ENCODE measurements at regions not wholly inside any gene's neighbourhood (a gene's known extent, or its start where the extent isn't known, plus 50 kb on each side); places are given as distances from the start of the nearest gene placed in this dataset.

DNA sequence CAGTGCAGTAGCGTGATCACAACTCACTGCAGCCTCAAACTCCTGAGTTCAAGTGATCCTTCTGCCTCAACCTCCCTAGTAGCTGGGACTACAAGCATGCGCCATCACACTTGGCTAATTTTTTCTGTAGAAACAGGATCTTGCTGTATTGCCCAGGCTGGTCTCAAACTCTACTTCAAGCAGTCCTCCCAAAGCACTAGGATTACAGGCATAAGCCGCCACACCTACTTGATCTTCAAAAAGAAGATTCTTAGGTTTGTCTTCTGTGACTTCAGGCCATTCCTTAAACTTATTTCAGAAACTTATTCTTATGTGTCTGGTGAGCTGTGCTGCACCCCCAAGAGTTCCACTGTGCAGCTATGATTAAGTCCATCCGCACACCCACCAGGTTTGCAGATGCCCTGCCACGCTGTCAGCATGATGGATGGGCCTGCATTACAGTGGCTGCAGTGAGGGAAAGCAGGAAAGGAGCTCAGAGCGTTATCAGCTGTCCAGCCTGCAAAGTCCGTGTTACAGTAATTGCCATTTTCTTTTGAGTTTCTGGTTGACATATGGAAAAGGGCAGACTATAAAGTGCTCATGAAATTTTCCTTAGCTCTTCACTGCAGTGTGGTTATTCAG lies 146.6 kb downstream of the AASDH start:
- Histone ChIP-seq H3K4me1 (ENCODE audit: control insufficient read depth, low read depth, low read length) (peaks cover 3% of the 10 kb centered on the region), H3K27me3 (ENCODE audit: insufficient read depth, low read length, poor library complexity) (no peaks in the 10 kb centered on the region), H3K4me2 (ENCODE audit: low read length) (no peak overlapping the region), H3K4ac (ENCODE audit: low read depth, low read length) (no peak overlapping the region), H3K18ac (ENCODE audit: low read length) (no peak overlapping the region), H3K4me3 (ENCODE audit: low read length) (no peak overlapping the region), H2BK5ac (ENCODE audit: low read length) (no peak overlapping the region), H2AK5ac (ENCODE audit: low read length) (no peak overlapping the region), H3K56ac (ENCODE audit: low read length) (no peak overlapping the region), H3K9ac (ENCODE audit: low read length) (no peak overlapping the region), H4K5ac (ENCODE audit: low read length) (no peak overlapping the region), H3K27ac (ENCODE audit: low read depth, low read length) (no peak overlapping the region), H3K36me3 (ENCODE audit: control insufficient read depth, insufficient read depth, low read length) (no peaks in the 10 kb centered on the region), H4K8ac (ENCODE audit: low read depth, low read length) (no peak overlapping the region), H3K23ac (ENCODE audit: low read length) (no peak overlapping the region), H2BK15ac (replicated peaks; ENCODE audit: low read depth) (no peak overlapping the region), H3K79me2 (ENCODE audit: control insufficient read depth, insufficient read depth, low read length) (no peaks in the 10 kb centered on the region), H2BK120ac (ENCODE audit: low read depth, low read length) (no peak overlapping the region), H3K79me1 (ENCODE audit: low read length) (no peaks in the 10 kb centered on the region)
- WGBS (ENCODE audit: extremely low coverage, insufficient coverage, low lambda C conversion rate) = no CpG with 5 or more reads among the region's 7 CpGs
- DNase-seq = no peak

DNA sequence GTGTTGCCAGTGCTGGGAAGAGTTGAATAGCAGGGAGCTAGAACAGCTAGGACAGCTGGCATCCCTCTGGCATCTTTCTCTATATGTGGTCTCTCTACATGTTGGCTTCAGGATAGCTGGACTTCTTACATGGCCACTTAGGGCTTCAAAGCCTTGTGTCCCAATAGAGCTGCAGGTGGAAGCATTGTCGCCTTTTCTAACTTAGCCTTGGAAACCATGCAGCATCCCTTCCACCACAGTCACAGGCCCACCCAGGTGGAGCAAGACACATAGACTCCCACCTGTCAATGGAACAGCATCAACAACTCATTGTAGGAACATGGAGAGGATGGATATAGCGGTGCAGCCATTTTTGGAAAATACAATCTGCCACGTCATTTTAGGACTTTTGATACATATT lies 149.0 kb downstream of the AASDH start:
- H2BK120ac ChIP-seq (ENCODE audit: low read depth, low read length) = no peak overlapping the region
- DNase-seq = no peak

DNA sequence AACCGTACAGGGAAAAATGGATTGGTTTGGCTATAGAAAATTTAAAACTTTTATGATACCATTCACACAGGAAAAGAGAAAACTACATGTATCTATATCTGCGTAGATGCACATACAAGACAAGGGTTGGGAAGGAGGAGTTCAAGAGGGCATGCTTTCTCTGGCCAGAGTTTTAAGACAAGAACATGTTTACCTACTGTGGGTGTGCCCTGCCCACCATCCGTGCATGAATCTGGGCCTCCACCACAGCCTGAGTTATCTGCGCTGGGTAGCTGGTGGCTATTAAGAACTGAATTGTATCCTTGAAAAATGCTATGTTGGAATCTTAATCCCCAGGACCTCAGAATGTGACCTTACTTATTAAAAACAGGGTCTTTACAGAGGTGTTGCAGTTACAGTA lies 151.6 kb downstream of the AASDH start:
- WGBS (ENCODE audit: extremely low coverage, insufficient coverage, low lambda C conversion rate) = no CpG with 5 or more reads among the region's 4 CpGs
- Histone ChIP-seq H3K9ac (ENCODE audit: low read length) (no peak overlapping the region), H3K27me3 (ENCODE audit: insufficient read depth, low read length, poor library complexity) (no peaks in the 10 kb centered on the region)

More for the DNA sequence above, 149.0 kb downstream of the AASDH start:
- no peak overlapping the region for H4K8ac ChIP-seq (ENCODE audit: low read depth, low read length)
- no peak overlapping the region for H2BK5ac ChIP-seq (ENCODE audit: low read length)
- H3K27ac ChIP-seq (ENCODE audit: low read depth, low read length) = no peak overlapping the region
- WGBS (ENCODE audit: extremely low coverage, insufficient coverage, low lambda C conversion rate) = no CpG with 5 or more reads among the region's 3 CpGs
- no peak overlapping the region for H3K9ac ChIP-seq (ENCODE audit: low read length)
- H3K79me1 ChIP-seq (ENCODE audit: low read length) = no peaks in the 10 kb centered on the region
- no peak overlapping the region for H2AK5ac ChIP-seq (ENCODE audit: low read length)
- no peak overlapping the region for H4K5ac ChIP-seq (ENCODE audit: low read length)
- H3K4me3 ChIP-seq (ENCODE audit: low read length) = no peak overlapping the region
- no peak overlapping the region for H3K18ac ChIP-seq (ENCODE audit: low read length)
- H3K56ac ChIP-seq (ENCODE audit: low read length) = no peak overlapping the region
- H3K79me2 ChIP-seq (ENCODE audit: control insufficient read depth, insufficient read depth, low read length) = no peaks in the 10 kb centered on the region
- no peak overlapping the region for H3K4me2 ChIP-seq (ENCODE audit: low read length)
- no peaks in the 10 kb centered on the region for H3K27me3 ChIP-seq (ENCODE audit: insufficient read depth, low read length, poor library complexity)
- H3K36me3 ChIP-seq (ENCODE audit: control insufficient read depth, insufficient read depth, low read length) = no peaks in the 10 kb centered on the region
- no peak overlapping the region for H3K23ac ChIP-seq (ENCODE audit: low read length)
- H3K4me1 ChIP-seq (ENCODE audit: control insufficient read depth, low read depth, low read length) = peaks cover 3% of the 10 kb centered on the region
- no peak overlapping the region for H3K4ac ChIP-seq (ENCODE audit: low read depth, low read length)
- H2BK15ac ChIP-seq (replicated peaks; ENCODE audit: low read depth) = no peak overlapping the region

DNA sequence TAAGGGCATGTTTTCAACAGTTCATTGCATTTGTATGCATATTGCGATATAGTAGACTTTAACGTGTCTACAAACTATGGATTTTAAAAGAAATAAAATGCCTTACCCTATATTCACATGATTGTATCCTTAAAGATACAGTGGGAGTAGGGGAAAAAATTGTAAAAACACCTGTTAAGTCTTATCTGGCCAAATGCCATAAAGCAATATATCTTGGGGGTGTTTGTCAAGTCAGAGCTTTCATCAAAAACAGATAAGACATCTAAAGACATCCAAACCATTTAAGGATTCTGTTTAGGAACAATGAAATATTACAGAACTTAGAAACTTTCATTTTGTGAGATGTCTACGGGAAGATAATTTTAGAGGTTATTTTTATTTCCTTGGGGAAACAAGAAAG lies 152.3 kb downstream of the AASDH start:
- Histone ChIP-seq H3K27me3 (ENCODE audit: insufficient read depth, low read length, poor library complexity) (no peaks in the 10 kb centered on the region), H3K4me2 (ENCODE audit: low read length) (no peak overlapping the region), H2BK15ac (replicated peaks; ENCODE audit: low read depth) (no peak overlapping the region)

More for the DNA sequence above, 151.6 kb downstream of the AASDH start:
- no peak overlapping the region for H3K4ac ChIP-seq (ENCODE audit: low read depth, low read length)
- H4K5ac ChIP-seq (ENCODE audit: low read length) = no peak overlapping the region
- H3K18ac ChIP-seq (ENCODE audit: low read length) = no peak overlapping the region
- no peak overlapping the region for H3K23ac ChIP-seq (ENCODE audit: low read length)
- H3K56ac ChIP-seq (ENCODE audit: low read length) = no peak overlapping the region
- H4K8ac ChIP-seq (ENCODE audit: low read depth, low read length) = no peak overlapping the region
- no peak overlapping the region for H2BK5ac ChIP-seq (ENCODE audit: low read length)
- H3K4me3 ChIP-seq (ENCODE audit: low read length) = no peak overlapping the region
- H3K79me1 ChIP-seq (ENCODE audit: low read length) = no peaks in the 10 kb centered on the region
- H3K4me1 ChIP-seq (ENCODE audit: control insufficient read depth, low read depth, low read length) = no peaks in the 10 kb centered on the region
- H3K79me2 ChIP-seq (ENCODE audit: control insufficient read depth, insufficient read depth, low read length) = no peaks in the 10 kb centered on the region
- H2BK15ac ChIP-seq (replicated peaks; ENCODE audit: low read depth) = no peak overlapping the region
- H3K36me3 ChIP-seq (ENCODE audit: control insufficient read depth, insufficient read depth, low read length) = no peaks in the 10 kb centered on the region
- no peak overlapping the region for H3K4me2 ChIP-seq (ENCODE audit: low read length)
- no peak overlapping the region for H3K27ac ChIP-seq (ENCODE audit: low read depth, low read length)
- no peak for DNase-seq
- H2BK120ac ChIP-seq (ENCODE audit: low read depth, low read length) = no peak overlapping the region
- no peak overlapping the region for H2AK5ac ChIP-seq (ENCODE audit: low read length)

DNA sequence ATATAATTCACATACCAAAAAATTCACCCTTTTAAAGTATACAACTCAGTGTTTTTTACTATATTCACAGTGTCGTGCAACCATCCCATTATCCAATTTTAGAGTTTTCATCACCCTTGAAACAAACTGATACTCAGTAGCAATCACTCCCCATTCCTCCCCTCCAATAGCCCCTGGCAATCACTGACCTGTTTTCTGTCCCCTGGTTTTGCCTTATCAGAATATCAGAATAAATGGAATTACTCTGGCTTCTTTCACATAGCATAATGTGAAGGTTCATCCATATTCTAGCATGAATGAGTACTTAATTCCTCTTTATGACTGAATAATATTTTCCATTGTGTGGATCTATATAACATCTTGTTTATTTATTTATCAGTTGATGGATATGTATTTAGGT lies 153.2 kb downstream of the AASDH start:
- H3K79me1 ChIP-seq (ENCODE audit: low read length) = no peaks in the 10 kb centered on the region
- H3K4me1 ChIP-seq (ENCODE audit: control insufficient read depth, low read depth, low read length) = no peaks in the 10 kb centered on the region
- H3K4me2 ChIP-seq (ENCODE audit: low read length) = no peak overlapping the region
- H3K9ac ChIP-seq (ENCODE audit: low read length) = no peak overlapping the region
- no peaks in the 10 kb centered on the region for H3K36me3 ChIP-seq (ENCODE audit: control insufficient read depth, insufficient read depth, low read length)
- H4K8ac ChIP-seq (ENCODE audit: low read depth, low read length) = no peak overlapping the region
- no peak overlapping the region for H3K23ac ChIP-seq (ENCODE audit: low read length)
- H2BK120ac ChIP-seq (ENCODE audit: low read depth, low read length) = no peak overlapping the region
- H2AK5ac ChIP-seq (ENCODE audit: low read length) = no peak overlapping the region
- DNase-seq = no peak
- WGBS (ENCODE audit: extremely low coverage, insufficient coverage, low lambda C conversion rate) = no CpG with 5 or more reads among the region's 1 CpG
- no peak overlapping the region for H3K56ac ChIP-seq (ENCODE audit: low read length)
- H3K18ac ChIP-seq (ENCODE audit: low read length) = no peak overlapping the region
- no peak overlapping the region for H4K5ac ChIP-seq (ENCODE audit: low read length)
- no peaks in the 10 kb centered on the region for H3K27me3 ChIP-seq (ENCODE audit: insufficient read depth, low read length, poor library complexity)
- no peak overlapping the region for H3K4me3 ChIP-seq (ENCODE audit: low read length)
- H3K27ac ChIP-seq (ENCODE audit: low read depth, low read length) = no peak overlapping the region
- H2BK15ac ChIP-seq (replicated peaks; ENCODE audit: low read depth) = no peak overlapping the region
- no peak overlapping the region for H3K4ac ChIP-seq (ENCODE audit: low read depth, low read length)
- no peak overlapping the region for H2BK5ac ChIP-seq (ENCODE audit: low read length)
- no peaks in the 10 kb centered on the region for H3K79me2 ChIP-seq (ENCODE audit: control insufficient read depth, insufficient read depth, low read length)

More for the DNA sequence above, 152.3 kb downstream of the AASDH start:
- no peak overlapping the region for H4K8ac ChIP-seq (ENCODE audit: low read depth, low read length)
- no peaks in the 10 kb centered on the region for H3K4me1 ChIP-seq (ENCODE audit: control insufficient read depth, low read depth, low read length)
- no peaks in the 10 kb centered on the region for H3K36me3 ChIP-seq (ENCODE audit: control insufficient read depth, insufficient read depth, low read length)
- H2BK120ac ChIP-seq (ENCODE audit: low read depth, low read length) = no peak overlapping the region
- H3K79me1 ChIP-seq (ENCODE audit: low read length) = no peaks in the 10 kb centered on the region
- no peaks in the 10 kb centered on the region for H3K79me2 ChIP-seq (ENCODE audit: control insufficient read depth, insufficient read depth, low read length)
- H2AK5ac ChIP-seq (ENCODE audit: low read length) = no peak overlapping the region
- H3K4me3 ChIP-seq (ENCODE audit: low read length) = no peak overlapping the region
- no peak overlapping the region for H4K5ac ChIP-seq (ENCODE audit: low read length)
- H3K18ac ChIP-seq (ENCODE audit: low read length) = no peak overlapping the region
- H3K56ac ChIP-seq (ENCODE audit: low read length) = no peak overlapping the region
- no CpG with 5 or more reads among the region's 3 CpGs for WGBS (ENCODE audit: extremely low coverage, insufficient coverage, low lambda C conversion rate)
- H3K4ac ChIP-seq (ENCODE audit: low read depth, low read length) = no peak overlapping the region
- no peak overlapping the region for H3K9ac ChIP-seq (ENCODE audit: low read length)
- no peak overlapping the region for H3K27ac ChIP-seq (ENCODE audit: low read depth, low read length)
- H3K23ac ChIP-seq (ENCODE audit: low read length) = no peak overlapping the region
- DNase-seq = no peak
- H2BK5ac ChIP-seq (ENCODE audit: low read length) = no peak overlapping the region

DNA sequence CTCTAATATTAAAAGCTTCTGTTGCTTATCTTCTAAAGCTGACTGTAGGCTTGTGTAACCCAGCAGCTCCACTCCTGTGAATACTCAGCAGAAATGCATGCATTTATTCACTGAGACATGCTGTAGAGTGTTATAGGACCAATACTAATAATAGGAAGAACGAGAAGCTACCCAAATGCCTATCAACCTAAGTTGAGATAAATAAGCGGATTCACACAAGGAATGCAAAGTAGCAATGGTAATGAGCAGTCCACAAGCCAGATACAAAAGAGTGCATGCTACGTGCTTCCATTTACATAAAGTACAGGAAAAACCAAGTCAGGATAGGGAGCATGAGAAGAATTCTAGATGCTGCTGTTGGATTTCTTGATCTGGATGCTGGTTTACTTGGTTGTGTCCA lies 155.9 kb downstream of the AASDH start:
- H3K56ac ChIP-seq (ENCODE audit: low read length) = no peak overlapping the region
- no CpG with 5 or more reads among the region's 3 CpGs for WGBS (ENCODE audit: extremely low coverage, insufficient coverage, low lambda C conversion rate)
- H2AK5ac ChIP-seq (ENCODE audit: low read length) = no peak overlapping the region
- H2BK15ac ChIP-seq (replicated peaks; ENCODE audit: low read depth) = no peak overlapping the region
- H3K4me1 ChIP-seq (ENCODE audit: control insufficient read depth, low read depth, low read length) = peaks cover 3% of the 10 kb centered on the region
- no peak overlapping the region for H3K4me3 ChIP-seq (ENCODE audit: low read length)
- H3K23ac ChIP-seq (ENCODE audit: low read length) = no peak overlapping the region
- no peak overlapping the region for H3K9ac ChIP-seq (ENCODE audit: low read length)
- H4K5ac ChIP-seq (ENCODE audit: low read length) = no peak overlapping the region
- no peak overlapping the region for H3K18ac ChIP-seq (ENCODE audit: low read length)
- H3K27me3 ChIP-seq (ENCODE audit: insufficient read depth, low read length, poor library complexity) = no peaks in the 10 kb centered on the region
- H3K79me1 ChIP-seq (ENCODE audit: low read length) = no peaks in the 10 kb centered on the region
- H3K36me3 ChIP-seq (ENCODE audit: control insufficient read depth, insufficient read depth, low read length) = no peaks in the 10 kb centered on the region
- no peak overlapping the region for H2BK5ac ChIP-seq (ENCODE audit: low read length)
- no peak overlapping the region for H3K27ac ChIP-seq (ENCODE audit: low read depth, low read length)
- no peak overlapping the region for H3K4ac ChIP-seq (ENCODE audit: low read depth, low read length)
- no peaks in the 10 kb centered on the region for H3K79me2 ChIP-seq (ENCODE audit: control insufficient read depth, insufficient read depth, low read length)
- H2BK120ac ChIP-seq (ENCODE audit: low read depth, low read length) = no peak overlapping the region
- DNase-seq = no peak
- H4K8ac ChIP-seq (ENCODE audit: low read depth, low read length) = no peak overlapping the region
- H3K4me2 ChIP-seq (ENCODE audit: low read length) = no peak overlapping the region
